ENCODE measurements at regions not wholly inside any gene's neighbourhood (a gene's known extent, or its start where the extent isn't known, plus 50 kb on each side); places are given as distances from the start of the nearest gene placed in this dataset.
"Not testable (repeated sequence)": the region's sequence is repeated elsewhere in the genome, so short reads cannot be mapped to it uniquely, and the experiment has no call there.

DNA sequence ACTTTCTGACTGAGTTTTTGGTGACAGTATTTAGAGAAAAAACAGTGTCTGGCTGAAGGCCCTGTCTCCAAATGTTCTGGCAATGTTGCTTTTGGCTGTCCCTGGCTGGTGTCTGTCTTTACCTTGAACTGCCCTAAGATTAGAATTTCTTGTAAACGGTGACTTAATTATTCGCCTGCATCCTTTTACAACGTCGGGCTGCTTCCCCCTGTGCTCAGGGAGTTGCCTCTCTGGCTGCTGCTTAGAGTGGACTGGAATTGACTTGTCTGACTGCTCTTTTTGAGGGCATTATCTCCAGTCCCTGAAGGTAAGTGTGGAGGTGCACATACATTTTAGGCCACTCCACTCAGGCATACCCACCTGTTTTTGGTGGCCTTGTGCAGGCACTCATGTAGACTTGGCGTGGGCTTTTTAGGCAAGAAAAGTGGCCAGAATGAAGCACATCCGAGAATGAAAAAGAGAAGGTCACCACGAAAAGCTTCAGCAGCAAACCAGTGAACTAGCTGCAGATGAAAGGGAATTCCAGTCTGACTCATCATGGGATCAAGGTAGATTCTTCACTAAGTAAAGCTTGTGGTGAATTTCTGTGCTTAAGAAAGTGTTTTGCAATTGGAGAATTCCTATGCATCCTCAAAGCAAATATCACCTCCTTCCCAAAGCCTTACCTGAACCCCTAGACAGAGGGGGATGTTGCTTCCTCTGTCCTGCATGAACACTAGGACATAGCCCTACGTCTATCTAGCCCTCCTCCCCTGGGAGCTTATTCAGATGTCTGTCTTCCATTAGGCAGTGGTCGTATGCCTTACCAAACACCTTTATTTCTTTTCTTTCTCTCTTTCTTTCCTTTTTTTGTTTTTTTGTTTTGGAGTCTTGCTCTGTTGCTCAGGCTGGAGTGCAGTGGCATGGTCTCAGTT, 230.3 kb upstream of the TRIB2 start:
- no peak for DNase-seq

DNA sequence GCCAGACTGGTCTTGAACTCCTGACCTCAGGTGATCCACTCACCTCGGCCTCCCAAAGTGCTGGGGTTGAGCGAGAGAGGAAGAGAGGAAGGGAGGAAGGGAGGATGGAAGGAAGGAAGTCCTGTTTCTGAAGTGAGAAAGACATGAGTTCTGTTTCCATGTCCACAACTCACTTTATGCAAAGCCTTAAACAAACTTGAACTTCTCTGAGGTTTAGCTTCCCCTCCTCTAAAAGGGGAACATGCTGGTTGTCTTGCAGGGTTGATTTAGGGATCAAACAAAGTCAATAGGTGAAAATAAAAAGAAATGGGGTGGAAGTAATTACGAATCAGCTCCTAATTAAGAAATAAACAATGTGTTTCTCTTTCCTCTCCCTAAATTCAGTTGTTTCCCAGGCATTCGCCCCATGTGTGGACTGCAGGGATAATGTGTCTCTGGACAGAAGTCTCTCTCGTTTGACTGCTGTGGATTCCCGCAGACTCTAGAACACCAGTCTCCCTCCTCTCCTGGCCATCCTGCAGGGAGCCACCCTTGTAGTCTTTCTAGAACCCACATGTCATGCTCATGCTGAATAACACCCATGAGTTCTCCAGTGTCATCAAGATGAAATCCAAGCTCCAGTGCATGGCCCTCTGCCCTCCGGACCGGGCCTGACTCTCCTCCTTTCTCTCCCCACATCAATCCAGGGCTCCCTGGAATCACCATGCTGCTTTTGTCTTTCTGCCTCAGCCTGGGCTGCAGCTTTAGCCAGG, 229.3 kb upstream of the TRIB2 start:
- no peak for DNase-seq

DNA sequence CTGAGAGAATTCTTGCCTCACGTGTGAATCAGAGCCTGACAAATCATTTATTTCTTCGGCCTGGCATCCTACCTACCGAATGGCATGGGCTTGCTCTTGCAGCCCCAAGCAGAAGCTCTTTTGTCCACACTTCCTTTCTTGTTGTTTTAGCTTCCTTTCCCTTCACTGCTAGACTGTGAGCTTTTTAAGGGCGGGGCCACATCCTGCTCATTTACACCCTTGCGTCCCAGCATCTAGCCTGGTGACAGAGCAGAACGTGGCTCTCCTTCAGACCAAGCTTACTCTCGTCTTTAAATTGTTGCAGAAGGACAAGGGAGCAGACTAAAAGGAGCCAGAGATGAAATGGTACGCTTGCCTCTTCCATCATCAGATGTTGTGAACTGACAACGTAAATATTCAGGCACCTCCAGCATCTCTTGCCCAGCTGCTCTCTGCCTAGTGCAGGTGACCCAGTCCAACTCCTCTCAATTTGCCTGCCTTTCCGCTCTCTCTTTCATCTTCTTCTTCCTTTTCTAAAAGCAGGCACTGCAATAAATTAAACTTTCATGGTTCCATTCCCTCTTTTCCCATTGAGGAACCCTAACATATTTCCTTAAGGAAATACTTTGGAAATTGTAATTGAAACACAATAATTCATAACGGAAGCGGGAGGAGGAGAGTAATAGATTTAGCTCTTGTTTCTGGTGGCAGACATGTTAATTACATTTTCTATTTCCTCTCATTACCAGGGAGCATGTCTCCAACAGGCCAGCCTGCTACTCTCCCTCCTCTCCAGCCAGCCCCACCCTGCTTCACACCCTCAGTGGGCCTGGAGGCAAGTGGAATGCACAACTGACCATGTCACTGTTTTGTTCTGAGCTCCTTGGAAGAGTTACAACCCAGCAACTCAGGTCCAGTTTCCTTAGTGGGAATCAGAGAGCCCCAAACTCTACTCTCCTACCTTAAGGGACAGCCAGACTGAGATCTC, 228.1 kb upstream of the TRIB2 start:
- DNase-seq = no peak

DNA sequence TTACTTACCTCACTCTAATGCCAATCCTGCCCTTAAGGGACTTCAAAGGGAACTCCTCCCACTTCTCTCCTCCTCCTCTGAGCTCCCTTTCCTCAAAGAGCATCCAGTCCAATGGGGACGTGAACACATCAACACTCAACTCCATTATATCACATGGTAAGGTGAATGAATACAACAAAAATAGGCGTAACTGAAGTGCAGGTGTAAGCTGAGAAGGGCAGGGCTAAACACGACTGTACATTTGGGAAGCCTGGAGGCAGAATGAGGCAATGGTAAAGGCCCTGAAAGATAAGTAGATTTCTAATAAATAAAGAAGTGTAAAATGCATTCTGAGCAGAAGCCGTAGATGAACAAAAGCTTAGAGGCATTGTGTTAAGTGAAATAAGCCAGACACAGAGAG, 226.1 kb upstream of the TRIB2 start:
- DNase-seq = no peak

DNA sequence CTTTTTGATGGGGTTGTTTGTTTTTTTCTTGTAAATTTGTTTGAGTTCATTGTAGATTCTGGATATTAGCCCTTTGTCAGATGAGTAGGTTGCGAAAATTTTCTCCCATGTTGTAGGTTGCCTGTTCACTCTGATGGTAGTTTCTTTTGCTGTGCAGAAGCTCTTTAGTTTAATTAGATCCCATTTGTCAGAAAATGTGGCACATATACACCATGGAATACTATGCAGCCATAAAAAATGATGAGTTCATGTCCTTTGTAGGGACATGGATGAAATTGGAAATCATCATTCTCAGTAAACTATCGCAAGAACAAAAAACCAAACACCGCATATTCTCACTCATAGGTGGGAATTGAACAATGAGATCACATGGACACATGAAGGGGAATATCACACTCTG, 224.4 kb upstream of the TRIB2 start:
- not testable (repeated sequence) for DNase-seq

DNA sequence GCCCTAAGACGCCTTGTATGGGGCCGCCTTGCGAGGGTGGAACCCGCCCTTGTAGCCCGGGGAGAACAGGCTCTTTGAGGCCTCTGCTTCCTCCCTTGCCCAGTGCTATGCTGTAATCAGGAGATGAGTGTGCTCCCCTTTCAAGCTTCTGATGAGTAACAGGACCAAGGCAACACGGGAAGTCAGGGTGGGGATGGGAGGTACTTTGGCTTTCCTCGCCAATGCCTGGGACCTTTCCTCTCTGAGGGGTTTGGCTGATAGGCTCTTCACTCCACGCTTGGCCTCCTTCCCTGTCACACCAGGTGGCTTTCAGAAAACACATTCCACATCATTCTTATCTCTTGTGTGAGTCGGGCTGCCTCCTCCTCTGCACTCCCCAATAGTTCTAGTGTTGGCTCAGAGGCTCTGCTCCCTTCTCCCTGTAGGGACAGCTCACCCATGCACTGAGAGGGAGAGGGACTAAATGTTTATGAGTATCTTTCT, 223.7 kb upstream of the TRIB2 start:
- DNase-seq = no peak

DNA sequence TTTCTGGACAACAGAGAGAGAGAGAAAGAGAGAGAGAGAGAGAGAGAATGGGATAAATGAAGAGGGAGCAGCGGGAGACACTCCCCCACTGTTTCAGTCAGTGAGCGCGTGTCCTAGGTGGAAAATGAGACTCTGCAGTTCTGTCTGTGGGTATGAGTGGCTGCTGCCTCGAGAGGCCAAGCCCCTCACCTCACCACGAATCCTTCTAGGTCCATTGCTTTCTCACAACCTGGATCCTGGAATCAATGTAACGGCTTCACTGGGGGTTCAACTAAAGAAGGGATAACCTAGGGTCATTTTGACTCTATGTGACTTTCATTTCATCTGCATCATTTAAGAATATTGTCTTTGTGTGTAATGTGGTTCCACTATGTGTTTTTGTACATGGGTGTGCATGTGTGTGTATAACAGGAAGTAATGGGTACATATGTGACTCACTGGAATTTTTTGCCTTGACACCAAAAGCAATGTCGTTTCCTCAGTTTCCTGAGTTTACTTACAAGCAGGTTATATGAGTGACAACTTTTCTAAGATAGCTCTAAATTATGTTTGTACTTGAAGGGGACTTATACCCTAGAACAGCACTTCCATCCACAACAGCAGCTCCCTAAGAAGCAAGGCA, 221.4 kb upstream of the TRIB2 start:
- no peak for DNase-seq

DNA sequence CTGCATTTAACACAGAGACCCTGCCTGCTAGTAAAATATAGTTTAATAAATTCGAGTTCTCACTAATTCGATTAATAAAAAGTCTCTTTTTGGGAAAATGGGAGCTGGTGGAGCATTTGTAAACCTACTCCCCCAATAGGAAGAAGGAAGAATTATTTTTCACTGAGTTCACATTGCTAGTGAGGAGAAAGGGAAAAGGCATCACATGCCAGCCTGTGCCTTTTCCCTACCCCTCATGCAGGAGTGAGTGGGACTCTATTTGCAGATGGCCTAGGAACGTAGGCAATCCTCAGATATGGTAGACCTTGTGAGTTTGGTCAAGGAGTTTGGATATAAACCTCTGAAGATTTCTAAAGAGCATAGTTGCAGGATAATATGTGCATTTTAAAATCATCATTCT, 218.4 kb upstream of the TRIB2 start:
- DNase-seq = no peak

DNA sequence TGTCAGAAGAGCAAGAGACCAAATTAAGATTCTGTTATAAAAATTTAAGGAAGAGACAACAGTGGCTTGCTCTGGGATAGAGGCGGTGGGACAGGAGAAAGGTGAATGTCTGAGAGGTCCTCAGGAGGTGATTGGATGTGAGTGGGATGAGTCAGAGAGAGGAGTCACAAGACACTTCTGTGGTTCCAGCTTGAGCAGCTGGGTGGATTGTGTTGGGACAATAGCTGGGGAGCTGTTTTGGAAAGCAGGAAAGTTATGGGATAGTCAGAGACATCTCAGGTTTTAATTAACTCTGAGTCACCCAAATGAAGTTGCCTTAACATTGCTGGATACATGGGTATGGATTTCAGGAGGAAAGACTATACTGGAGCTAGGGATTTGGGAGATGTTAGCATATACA, 218.0 kb upstream of the TRIB2 start:
- DNase-seq = no peak

DNA sequence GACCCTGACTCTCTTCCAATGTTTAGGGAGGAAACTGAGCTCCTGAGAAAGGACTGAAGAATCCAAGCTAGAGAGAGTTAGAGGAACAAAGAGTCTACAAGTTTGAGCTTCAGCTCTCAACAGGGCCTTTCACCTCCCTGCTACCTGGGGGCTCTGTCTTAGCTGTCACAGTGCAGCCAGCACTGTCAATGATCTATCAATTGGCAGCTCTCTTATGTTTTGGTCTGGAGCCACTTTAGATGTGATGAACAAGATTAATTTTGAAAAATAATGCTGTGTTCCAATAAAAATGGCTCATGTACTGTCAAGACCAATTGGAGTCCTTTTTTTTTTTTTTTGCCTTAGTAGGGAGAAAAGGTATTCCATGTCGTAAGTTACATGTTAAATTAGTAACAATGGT, 215.8 kb upstream of the TRIB2 start:
- DNase-seq = no peak

DNA sequence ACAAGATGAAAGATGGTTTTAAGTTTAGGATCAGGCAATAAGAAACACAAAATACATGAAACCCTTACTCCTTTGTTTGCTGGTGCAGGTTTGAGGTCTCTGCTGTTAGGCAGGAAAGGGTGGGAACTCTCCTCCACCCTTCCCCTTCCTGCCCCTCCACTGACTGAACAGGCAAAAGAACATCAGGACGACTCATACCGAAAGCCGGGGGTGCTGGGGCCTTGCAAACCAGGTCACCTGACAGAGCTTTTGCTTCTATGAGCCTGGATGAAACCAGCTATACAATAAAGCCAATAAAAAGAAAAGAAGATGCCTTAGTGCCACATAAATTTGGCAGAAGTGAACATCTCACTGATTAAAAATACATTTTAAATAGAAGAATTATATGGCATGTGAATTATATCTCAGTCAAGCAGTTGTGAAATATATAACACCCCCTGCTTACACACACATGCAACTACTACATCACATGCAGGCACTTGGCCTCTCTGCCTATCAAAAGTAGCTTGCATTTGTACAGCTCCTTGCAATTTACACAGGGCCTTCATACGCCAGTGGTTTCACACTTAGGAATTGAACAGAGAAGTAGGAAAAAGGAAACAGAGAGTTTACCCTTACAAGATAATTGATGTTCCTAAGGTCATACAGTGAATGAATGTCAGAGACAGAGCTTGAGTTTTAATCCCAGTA, 215.1 kb upstream of the TRIB2 start:
- DNase-seq = no peak

DNA sequence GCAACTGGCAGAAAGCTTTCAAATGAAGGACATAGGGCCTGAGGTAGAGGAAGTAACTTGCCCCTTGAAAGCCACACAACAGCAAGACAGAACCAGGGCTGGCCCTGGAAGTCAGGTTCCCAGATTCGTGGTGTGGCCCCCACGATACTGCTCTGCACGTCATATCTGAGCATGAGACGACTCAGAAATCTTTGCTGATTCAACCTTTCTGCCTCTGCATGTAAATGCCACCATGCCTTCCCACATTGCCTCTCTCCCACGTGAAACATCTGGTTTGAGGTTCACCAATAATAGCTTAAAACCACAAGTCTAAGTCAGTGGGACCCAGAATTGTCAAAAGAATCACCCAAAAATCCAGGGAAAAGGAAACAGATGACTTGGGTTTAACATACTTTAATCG, 214.0 kb upstream of the TRIB2 start:
- DNase-seq = no peak

DNA sequence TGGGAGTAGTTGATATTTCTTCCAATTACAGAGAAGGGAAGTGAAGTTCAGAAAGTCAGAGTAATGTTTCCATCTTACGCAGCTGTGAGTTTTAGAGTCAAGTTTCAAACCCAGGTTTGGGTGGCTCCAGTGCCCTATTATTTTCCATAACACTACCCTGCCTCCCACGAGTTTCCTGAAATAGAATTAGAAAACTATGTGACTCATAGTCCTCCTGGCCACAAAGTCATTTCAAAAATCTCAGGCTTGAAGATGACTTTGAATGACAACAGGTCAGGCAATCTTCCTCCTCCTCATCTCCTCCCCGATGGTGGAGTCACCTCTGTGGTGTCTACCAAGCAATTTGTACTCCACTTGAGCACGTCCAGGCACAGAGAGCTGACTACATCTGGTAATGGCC, 212.3 kb upstream of the TRIB2 start:
- no peak for DNase-seq

DNA sequence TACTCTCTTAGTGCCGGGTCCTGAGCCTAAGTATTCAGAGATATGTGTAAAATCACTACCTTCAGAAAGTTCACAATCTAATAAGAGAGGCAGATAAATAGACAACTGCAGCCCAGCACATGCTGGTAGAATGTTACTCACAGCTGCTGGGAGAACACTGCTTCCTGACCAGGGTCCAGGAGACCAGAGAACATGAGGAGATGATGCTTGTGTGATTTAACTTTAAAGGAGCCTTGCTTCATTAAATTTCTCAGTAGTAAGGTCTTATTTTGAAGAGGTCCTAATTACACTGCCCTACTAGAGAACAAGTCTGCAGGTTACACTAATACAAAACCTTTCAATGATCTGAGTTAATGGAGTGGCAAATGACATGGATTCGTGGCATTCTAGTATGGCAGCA, 209.9 kb upstream of the TRIB2 start:
- no peak for DNase-seq

DNA sequence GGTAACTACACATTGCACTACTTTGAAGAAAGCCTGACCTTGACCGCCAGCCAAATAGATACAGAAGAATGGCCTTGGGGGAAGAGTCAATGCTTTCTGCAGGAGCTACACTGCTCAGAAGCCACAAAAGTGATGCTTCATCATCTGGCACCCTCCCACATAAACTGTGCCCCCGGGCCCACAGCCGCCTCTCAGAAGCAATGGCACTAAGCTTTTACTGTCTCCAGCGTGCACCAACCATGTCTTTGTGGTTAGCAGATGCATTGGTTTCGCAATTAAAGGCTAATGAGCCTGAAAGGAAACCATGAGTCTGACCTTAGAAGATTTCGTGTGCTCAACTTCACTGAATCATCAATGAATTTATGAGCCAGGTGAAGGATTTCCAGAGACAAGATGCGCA, 209.4 kb upstream of the TRIB2 start:
- no peak for DNase-seq

DNA sequence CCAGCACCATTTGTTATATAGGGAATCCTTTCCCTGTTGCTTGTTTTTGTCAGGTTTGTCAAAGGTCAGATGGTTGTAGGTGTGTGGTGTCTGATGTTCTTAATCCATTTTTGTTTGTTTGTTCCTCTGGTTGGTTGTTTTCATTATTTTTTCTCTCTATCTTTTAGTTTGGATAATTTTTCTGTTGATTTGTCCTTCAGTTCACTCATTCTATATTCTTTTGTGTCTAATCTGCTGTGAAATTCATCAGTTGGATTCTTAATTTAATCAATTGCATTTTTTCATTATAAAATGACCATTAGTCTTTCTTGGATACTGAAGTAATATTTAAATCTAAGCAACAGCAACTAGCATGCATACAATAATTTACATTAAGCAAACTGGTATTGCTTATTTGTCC, 206.7 kb upstream of the TRIB2 start:
- DNase-seq = no peak

DNA sequence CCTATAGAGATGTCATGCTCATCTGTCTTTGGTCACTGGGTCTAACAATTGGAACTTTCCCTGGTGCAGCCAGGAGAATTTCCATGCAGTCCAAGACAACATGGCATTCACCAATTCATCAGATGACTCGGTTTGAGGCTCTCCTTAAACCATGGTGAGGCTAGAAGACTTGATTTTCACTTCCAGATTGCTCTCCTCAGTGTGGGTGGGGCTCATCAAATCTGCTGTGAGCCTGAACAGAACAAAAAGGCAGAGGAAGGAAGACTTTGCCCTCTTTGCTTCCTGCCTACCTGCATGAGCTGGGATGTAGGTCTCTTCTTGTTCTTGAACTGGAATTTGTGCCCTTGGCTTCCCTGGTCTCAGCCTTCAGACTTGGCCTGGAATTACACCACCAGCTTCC, 203.4 kb upstream of the TRIB2 start:
- DNase-seq = no peak

DNA sequence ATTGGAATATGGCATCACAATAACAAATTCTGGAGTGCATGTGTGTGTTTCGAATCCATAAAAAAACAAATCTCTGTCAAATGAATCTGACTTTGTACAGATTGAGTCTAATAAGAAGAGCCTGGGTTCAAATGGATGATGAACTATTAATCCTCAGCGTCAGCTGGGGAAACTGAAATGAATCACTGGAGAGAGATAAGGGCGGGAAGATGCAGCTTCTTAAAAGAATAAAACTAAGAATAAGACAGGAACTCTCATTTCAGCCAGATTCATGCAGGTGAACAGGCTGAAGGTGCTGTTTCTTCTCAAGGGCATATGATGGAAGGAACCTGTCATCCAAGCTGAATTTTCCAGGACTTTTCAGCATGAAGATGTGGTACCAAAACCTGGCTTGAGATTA, 202.6 kb upstream of the TRIB2 start:
- no peak for DNase-seq

DNA sequence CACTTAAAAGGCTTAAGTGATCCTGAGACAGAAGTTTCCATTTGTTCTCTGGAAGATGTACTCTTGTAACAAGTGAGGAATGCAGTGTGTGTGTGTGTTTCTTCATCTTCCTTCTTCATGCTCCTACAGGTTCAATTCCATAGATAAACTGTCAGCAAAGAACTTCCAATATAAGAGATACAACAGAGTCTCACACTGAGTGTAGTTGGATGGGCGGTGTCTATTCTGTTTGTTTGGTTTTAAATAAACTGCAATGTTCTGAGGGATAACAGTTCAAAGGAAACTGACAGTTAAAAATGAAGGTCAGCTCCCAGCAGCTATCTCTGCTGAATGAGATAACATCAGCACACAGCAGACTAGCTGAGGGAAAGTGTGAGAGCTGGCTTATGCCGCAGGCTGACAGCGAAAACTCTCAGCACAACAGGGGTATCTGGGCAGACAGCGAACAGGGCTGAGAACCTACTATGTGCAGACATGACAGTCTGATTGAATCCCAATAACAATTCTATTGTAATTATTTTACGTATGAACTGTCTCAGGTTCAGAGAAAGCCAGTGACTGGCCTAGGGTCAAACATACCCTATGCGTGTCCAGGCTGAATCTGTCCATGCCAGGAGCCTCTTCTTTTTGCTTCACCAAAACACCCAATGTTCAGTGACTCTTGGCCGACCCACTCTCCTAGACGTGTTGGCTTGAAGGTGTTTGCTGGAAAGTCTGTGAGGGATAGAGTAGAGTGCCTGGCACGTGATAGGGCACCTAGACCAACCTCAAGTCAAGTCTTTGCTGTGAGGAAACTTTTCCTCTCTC, 201.9 kb upstream of the TRIB2 start:
- DNase-seq = no peak

DNA sequence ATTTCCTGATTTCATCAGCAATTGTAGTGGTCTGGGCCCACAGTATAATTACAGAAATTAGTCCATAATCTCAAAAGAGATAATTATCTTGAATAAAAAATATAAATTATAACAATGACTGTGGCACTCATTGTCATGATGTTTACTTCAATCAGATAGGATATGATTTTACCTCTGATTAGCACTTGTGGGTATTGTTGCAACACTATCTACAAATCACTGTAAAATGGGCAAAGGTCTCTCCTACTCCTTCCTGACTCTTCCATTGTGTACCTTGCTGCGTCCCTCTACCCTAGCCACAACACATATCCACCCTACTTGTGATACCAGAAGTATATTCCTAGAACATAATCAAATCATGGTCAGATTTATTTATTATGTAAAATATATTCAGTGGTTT, 200.9 kb upstream of the TRIB2 start:
- no peak for DNase-seq

Data from NCI-H774 (cell line).